WERI-Rb-1 (cell line): ENCODE measurements at regions not wholly inside any gene's neighbourhood (a gene's known extent, or its start where the extent isn't known, plus 50 kb on each side); places are given as distances from the start of the nearest gene placed in this dataset.
A peak's percentile ranks its signal among the peaks of the same experiment; 100 is the strongest.

Experiments used
- DNase-seq: peaks from one replicate; pipeline ENCODE4 v3.0.0-alpha.2; 2020
- H3K27ac ChIP-seq: fragments of 250-450 bp; sonication (Bioruptor Pico); 2 replicates; pipeline ENCODE4 v1.5.1; 2020; ENCODE audit warnings: mild to moderate bottlenecking, moderate library complexity
- H3K27me3 ChIP-seq: fragments of 250-450 bp; sonication (Bioruptor Pico); 2 replicates; pipeline ENCODE4 v1.5.1; 2021; ENCODE audit warnings: mild to moderate bottlenecking, low read depth, moderate library complexity; ENCODE audit not compliant: insufficient read depth, severe bottlenecking
- H3K36me3 ChIP-seq: fragments of 250-450 bp; sonication (Bioruptor Pico); 2 replicates; pipeline ENCODE4 v1.5.1; 2020; ENCODE audit warnings: mild to moderate bottlenecking, moderate library complexity
- H3K4me3 ChIP-seq: 2 replicates; pipeline ENCODE4 v1.5.1; 2011; ENCODE audit warnings: low read depth, mild to moderate bottlenecking, control low read depth, low read length
- H3K9me3 ChIP-seq: fragments of 250-450 bp; sonication (Bioruptor Pico); 2 replicates; pipeline ENCODE4 v1.5.1; 2021; ENCODE audit warnings: mild to moderate bottlenecking, moderate library complexity; ENCODE audit not compliant: severe bottlenecking
- TF ChIP-seq, protein P1 (sequence below): IDR thresholded peaks from 2 replicates; pipeline ENCODE4 v1.5.1; 2011; ENCODE audit warnings: low read depth, mild to moderate bottlenecking, control low read depth, inconsistent platforms, low read length

DNA sequence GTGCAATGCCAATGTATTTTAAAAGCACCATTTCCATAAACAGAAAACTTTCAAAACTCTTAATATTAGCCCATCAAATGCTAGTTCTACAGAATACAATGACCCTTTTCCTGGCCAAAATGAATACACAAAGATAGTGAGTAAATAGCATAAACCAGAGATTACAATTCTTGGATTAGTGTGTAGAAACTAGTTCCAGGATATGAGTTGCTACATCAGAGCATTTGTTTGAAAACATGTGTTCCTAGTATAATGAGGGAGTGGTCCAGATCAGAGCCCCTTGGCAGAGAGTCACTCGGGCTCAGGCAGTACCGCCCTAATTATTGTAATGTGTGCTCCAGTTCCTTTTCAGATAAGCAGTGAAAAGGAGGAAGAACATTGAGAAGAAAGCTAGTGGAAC is 63.7 kb upstream of the COL21A1 start:
- peaks cover 4% of the 10 kb centered on the region for H3K27me3 ChIP-seq
- H3K27ac ChIP-seq, result no peak overlapping the region
- H3K9me3 ChIP-seq, result peaks cover 7% of the 10 kb centered on the region
- no peaks in the 10 kb centered on the region for H3K36me3 ChIP-seq
- TF ChIP-seq, protein P1, sequence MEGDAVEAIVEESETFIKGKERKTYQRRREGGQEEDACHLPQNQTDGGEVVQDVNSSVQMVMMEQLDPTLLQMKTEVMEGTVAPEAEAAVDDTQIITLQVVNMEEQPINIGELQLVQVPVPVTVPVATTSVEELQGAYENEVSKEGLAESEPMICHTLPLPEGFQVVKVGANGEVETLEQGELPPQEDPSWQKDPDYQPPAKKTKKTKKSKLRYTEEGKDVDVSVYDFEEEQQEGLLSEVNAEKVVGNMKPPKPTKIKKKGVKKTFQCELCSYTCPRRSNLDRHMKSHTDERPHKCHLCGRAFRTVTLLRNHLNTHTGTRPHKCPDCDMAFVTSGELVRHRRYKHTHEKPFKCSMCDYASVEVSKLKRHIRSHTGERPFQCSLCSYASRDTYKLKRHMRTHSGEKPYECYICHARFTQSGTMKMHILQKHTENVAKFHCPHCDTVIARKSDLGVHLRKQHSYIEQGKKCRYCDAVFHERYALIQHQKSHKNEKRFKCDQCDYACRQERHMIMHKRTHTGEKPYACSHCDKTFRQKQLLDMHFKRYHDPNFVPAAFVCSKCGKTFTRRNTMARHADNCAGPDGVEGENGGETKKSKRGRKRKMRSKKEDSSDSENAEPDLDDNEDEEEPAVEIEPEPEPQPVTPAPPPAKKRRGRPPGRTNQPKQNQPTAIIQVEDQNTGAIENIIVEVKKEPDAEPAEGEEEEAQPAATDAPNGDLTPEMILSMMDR, result no peak
- no peak overlapping the region for H3K4me3 ChIP-seq
- DNase-seq, result no peak

DNA sequence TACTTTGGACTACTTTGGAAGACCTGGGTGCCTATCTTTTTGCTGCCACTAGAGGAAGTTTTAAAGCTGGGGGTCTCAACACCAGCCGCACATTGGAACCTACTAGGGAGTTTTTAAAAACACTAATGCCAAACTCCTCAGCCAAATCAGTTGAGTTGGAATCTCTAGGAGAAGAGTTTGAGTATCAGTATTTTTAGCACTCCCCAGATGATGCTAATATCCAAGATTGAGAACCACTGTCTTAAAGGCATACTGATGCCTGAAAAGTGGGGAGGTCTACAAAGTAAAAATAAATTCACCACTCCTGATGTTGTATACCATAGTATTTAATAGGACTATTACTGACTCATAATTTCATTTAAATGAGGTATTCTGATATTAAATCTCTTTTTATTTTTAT is 62.9 kb upstream of the COL21A1 start:
- no peaks in the 10 kb centered on the region for H3K36me3 ChIP-seq

GRCh38 chr6:56299916-56300315 is 52.5 kb upstream of the COL21A1 start:
- no peak overlapping the region for H3K27ac ChIP-seq
- no peaks in the 10 kb centered on the region for H3K27me3 ChIP-seq

More for the DNA sequence above, 62.9 kb upstream of the COL21A1 start:
- H3K27me3 ChIP-seq, result peaks cover 4% of the 10 kb centered on the region
- TF ChIP-seq, protein P1, result 0 out of 2 replicates have a peak, but pooled peaks have one; percentile 4
- no peak for DNase-seq
- no peak overlapping the region for H3K4me3 ChIP-seq
- H3K27ac ChIP-seq, result no peak overlapping the region
- H3K9me3 ChIP-seq, result peaks cover 7% of the 10 kb centered on the region

GRCh38 chr6:56297022-56297989 is 49.9 kb upstream of the COL21A1 start:
- Histone ChIP-seq H3K27me3 (no peaks in the 10 kb centered on the region), H3K9me3 (peaks cover 8% of the 10 kb centered on the region), H3K4me3 (no peak overlapping the region), H3K27ac (no peak overlapping the region), H3K36me3 (no peaks in the 10 kb centered on the region)
- TF ChIP-seq, protein P1, result no peak
- DNase-seq, result no peak

More at GRCh38 chr6:56299916-56300315, 52.5 kb upstream of the COL21A1 start:
- Histone ChIP-seq H3K36me3 (no peaks in the 10 kb centered on the region), H3K9me3 (peaks cover 8% of the 10 kb centered on the region), H3K4me3 (no peak overlapping the region)
- TF ChIP-seq, protein P1, result no peak
- DNase-seq, result no peak
